Heart left ventricle (tissue), 16 donors: ENCODE measurements at regions not wholly inside any gene's neighbourhood (a gene's known extent, or its start where the extent isn't known, plus 50 kb on each side); places are given as distances from the start of the nearest gene placed in this dataset.

Source experiments
- ATAC-seq, 4 donors: fragments of 200-7000 bp; cut with Tn5 transposase; one replicate each; pipeline ENCODE4 v1.9.1; 2020 to 2022; ENCODE audit warnings: moderate library complexity in 4 of 4, mild to moderate bottlenecking in 3 of 4, moderate number of reproducible peaks in 1 of 4
- DNase-seq, 5 donors: peaks; one replicate each; pipeline ENCODE4 v3.0.0-alpha.2; 2020
- H3K27ac ChIP-seq, 12 donors: fragments of 200-600 bp; sonication (generic) in 4 of 12; one replicate each; pipeline versions ENCODE4 v1.5.0 to v1.8.0; 2016 to 2022; ENCODE audit warnings: mild to moderate bottlenecking in 2 of 12
- H3K27me3 ChIP-seq, 9 donors: fragments of 200-600 bp; sonication (generic) in 2 of 9; one replicate each; pipeline versions ENCODE4 v1.5.1 to v1.8.0; 2016 to 2022; ENCODE audit warnings: mild to moderate bottlenecking in 3 of 9
- H3K36me3 ChIP-seq, 9 donors: fragments of 200-600 bp; sonication (generic) in 2 of 9; one replicate each; pipeline versions ENCODE4 v1.5.0 to v1.8.0; 2018 to 2022; ENCODE audit warnings: mild to moderate bottlenecking in 2 of 9
- H3K4me1 ChIP-seq, 12 donors: fragments of 200-600 bp; sonication (generic) in 4 of 12; one replicate each; pipeline versions ENCODE4 v1.5.0 to v1.8.0; 2016 to 2022; ENCODE audit warnings: mild to moderate bottlenecking in 3 of 12
- H3K4me3 ChIP-seq, 12 donors: fragments of 200-600 bp; sonication (generic) in 4 of 12; one replicate each; pipeline versions ENCODE4 v1.5.0 to v1.8.0; 2017 to 2022; ENCODE audit warnings: mild to moderate bottlenecking in 9 of 12, moderate library complexity in 4 of 12
- H3K9me3 ChIP-seq, 12 donors: fragments of 200-600 bp; sonication (generic) in 4 of 12; one replicate each; pipeline versions ENCODE4 v1.5.0 to v1.8.0; 2016 to 2022; ENCODE audit warnings: mild to moderate bottlenecking in 1 of 12
- POLR2A ChIP-seq, 2 donors: fragments of 450-650 bp; IDR thresholded peaks; one replicate each; pipeline ENCODE4 v1.6.1; 2017; ENCODE audit warnings: antibody characterized with exemption in 2 of 2, mild to moderate bottlenecking in 2 of 2, moderate library complexity in 2 of 2
- WGBS, 4 donors: extraction: QIAGEN DNeasy Blood & Tissue Kit in 2 of 4; methylation state at CpG; one replicate each; pipeline versions ENCODE4 v1.1.5 to v1.1.7; 2013 to 2018; 5-methylcytosine and 5-hydroxymethylcytosine counted together
- intact Hi-C, 10 donors: fragments of 100-400 bp; cut with DNase I; formaldehyde crosslinking; loops; one replicate each; pipeline versions ENCODE4 v1.11.1 to v1.14.2; 2022
- TF ChIP-seq, protein P1 (sequence below), 12 donors: fragments of 200-600 bp; sonication (generic) in 4 of 12; IDR thresholded peaks; one replicate each; pipeline versions ENCODE4 v1.5.0 to v1.8.0; 2018 to 2022; ENCODE audit warnings: antibody characterized with exemption in 12 of 12, mild to moderate bottlenecking in 5 of 12
- donor health status: ischemic (EF 13 %, LVEDD 7.1; RV severe dilation, severe dysfunction).
- donor health status: healthy with polysubstance abuse.
- donor health status: DM: no; HTN: yes; CAD: no.
- donor health status: DM: no; HTN: no; CAD: no.
- donor health status: ischemic (EF 25% LVEDD 6.9; RV normal size, moderate dysfunction).
- donor health status: ischemic (EF 25% LVEDD 5.7; RV mildly dilated, moderate dysfunction).
- donor health status: healthy.
- donor health status: DM: yes; HTN: yes; CAD: no.
- donor health status: ischemic (EF 35%, LVEDD 5.7; RV mildly dilated, moderate dysfunction).
- donor health status: nonischemic (EF 11% LVEDD 7.7; RV severe dilation, severe dysfunction).
- donor health status: DM: yes; HTN: yes; CAD: no.
- donor health status: PGD.
- donor health status: ischemic (EF 29% LVEDD 5.4; RV normal size, mild dysfunction).
- donor health status: nonischemic (EF 23%, LVEDD 6.1; RV moderate dilation, normal function).

DNA sequence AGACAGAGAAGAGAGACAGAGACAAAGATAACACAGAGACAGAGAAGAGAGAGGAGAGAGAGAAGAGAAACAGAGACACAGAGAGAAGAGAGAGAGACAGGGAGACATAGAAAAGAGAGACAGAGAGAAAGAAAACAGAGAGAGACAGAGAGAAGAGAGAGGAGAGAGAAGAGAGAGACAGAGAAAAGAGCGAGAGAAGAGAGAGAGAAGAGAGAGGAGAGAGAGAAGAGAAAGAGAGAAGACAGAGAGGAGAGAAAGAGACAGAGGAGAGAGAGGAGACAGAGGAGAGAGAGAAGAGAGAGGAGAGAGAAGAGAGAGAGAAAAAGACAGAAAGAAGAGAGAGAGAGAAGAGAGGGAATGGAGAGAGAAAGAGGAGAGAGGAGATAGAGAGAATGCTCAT, 601.1 kb upstream of the PRKX start:
- DNase-seq (no peak), ATAC-seq (no peak)
- no peaks in the 10 kb centered on the region for H3K9me3 ChIP-seq
- H3K27ac ChIP-seq: no peak overlapping the region
- H3K27me3 ChIP-seq: no peaks in the 10 kb centered on the region
- intact Hi-C loops: no loop called here
- no peaks in the 10 kb centered on the region for H3K36me3 ChIP-seq
- TF ChIP-seq, protein P1, sequence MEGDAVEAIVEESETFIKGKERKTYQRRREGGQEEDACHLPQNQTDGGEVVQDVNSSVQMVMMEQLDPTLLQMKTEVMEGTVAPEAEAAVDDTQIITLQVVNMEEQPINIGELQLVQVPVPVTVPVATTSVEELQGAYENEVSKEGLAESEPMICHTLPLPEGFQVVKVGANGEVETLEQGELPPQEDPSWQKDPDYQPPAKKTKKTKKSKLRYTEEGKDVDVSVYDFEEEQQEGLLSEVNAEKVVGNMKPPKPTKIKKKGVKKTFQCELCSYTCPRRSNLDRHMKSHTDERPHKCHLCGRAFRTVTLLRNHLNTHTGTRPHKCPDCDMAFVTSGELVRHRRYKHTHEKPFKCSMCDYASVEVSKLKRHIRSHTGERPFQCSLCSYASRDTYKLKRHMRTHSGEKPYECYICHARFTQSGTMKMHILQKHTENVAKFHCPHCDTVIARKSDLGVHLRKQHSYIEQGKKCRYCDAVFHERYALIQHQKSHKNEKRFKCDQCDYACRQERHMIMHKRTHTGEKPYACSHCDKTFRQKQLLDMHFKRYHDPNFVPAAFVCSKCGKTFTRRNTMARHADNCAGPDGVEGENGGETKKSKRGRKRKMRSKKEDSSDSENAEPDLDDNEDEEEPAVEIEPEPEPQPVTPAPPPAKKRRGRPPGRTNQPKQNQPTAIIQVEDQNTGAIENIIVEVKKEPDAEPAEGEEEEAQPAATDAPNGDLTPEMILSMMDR (IDR thresholded peaks at IDR 0.05): no peak
- no peak for TF ChIP-seq POLR2A (IDR thresholded peaks at IDR 0.05)
- H3K4me3 ChIP-seq: no peak overlapping the region
- 91 to 94% (median 91%) methylated on average over 1 of the region's 1 CpG for WGBS, 4 donors
- H3K4me1 ChIP-seq: no peaks in the 10 kb centered on the region

DNA sequence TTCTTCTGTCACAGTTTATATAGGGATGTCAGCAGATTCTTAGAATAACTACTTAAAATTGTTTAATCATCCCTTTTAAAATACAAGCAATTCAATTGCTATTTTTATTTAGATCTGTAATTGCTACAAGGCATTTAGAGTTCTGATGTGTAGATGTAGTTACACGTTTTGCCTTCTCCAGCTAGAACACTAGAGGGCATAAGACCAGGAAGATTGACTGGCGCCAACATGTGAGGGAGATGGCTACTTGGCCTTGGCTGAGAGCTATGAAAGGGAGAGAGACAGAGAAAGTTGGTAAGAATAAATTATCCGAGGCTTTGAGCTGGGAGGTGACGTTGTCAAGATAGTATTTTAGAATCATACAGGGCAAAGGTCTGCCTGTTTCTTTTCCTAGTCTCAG, 563.7 kb upstream of the PRKX start:
- Histone ChIP-seq H3K27me3 (no peaks in the 10 kb centered on the region), H3K4me3 (no peak overlapping the region), H3K27ac (no peak overlapping the region), H3K4me1 (no peaks in the 10 kb centered on the region), H3K9me3 (peaks cover 0 to 13% (median 0%) of the 10 kb centered on the region in 12 donors), H3K36me3 (no peaks in the 10 kb centered on the region)
- 69 to 74% (median 72%) methylated on average over 4 of the region's 4 CpGs for WGBS, 4 donors
- ATAC-seq (no peak), DNase-seq (no peak)
- intact Hi-C loops: no loop called here
- TF ChIP-seq, protein P1 (IDR thresholded peaks at IDR 0.05): no peak
- TF ChIP-seq POLR2A (IDR thresholded peaks at IDR 0.05): no peak

- intact Hi-C loops: no loop called here
Observed at GRCh38 chrX:4268676-4269075, 555.2 kb upstream of the PRKX start.

GRCh38 chrX:4265036-4265435, 551.6 kb upstream of the PRKX start:
- WGBS, 4 donors: 73 to 82% (median 80%) methylated on average over 4 of the region's 4 CpGs
- Histone ChIP-seq H3K27me3 (no peaks in the 10 kb centered on the region), H3K4me3 (no peak overlapping the region), H3K36me3 (no peaks in the 10 kb centered on the region), H3K27ac (no peak overlapping the region), H3K9me3 (no peaks in the 10 kb centered on the region), H3K4me1 (no peaks in the 10 kb centered on the region)
- no peak for ATAC-seq
- intact Hi-C loops: no loop called here
- no peak for TF ChIP-seq POLR2A (IDR thresholded peaks at IDR 0.05)
- TF ChIP-seq, protein P1 (IDR thresholded peaks at IDR 0.05): no peak
- DNase-seq: no peak

More at GRCh38 chrX:4268676-4269075, 555.2 kb upstream of the PRKX start:
- H3K36me3 ChIP-seq: no peaks in the 10 kb centered on the region
- no peaks in the 10 kb centered on the region for H3K9me3 ChIP-seq
- WGBS, 4 donors: 22 to 35% (median 25%) methylated on average over 2 of the region's 2 CpGs
- no peak overlapping the region for H3K4me3 ChIP-seq
- DNase-seq (no peak), ATAC-seq (no peak)
- TF ChIP-seq, protein P1 (IDR thresholded peaks at IDR 0.05): no peak
- no peak for TF ChIP-seq POLR2A (IDR thresholded peaks at IDR 0.05)
- H3K27ac ChIP-seq: no peak overlapping the region
- H3K27me3 ChIP-seq: no peaks in the 10 kb centered on the region
- no peaks in the 10 kb centered on the region for H3K4me1 ChIP-seq
